GM20431 (cell line): ENCODE measurements at regions not wholly inside any gene's neighbourhood (a gene's known extent, or its start where the extent isn't known, plus 50 kb on each side); places are given as distances from the start of the nearest gene placed in this dataset.
"Not testable (repeated sequence)": the region's sequence is repeated elsewhere in the genome, so short reads cannot be mapped to it uniquely, and the experiment has no call there.

Source experiments
- in situ Hi-C: fragments of 300-500 bp; cut with MseI, MboI; formaldehyde crosslinking; loops from one replicate; pipeline ENCODE4 v1.15.0; 2020; ENCODE audit warnings: low sequenced_read_pairs; ENCODE audit not compliant: unreplicated experiment

- in situ Hi-C loops: no loop called here
Measured at GRCh38 chr6:63475707-63476106, 96.6 kb upstream of the LOC128125822 start.

- in situ Hi-C loops: no loop called here
Measured at GRCh38 chr6:63476302-63476701, 96.0 kb upstream of the LOC128125822 start.

- in situ Hi-C loops: no loop called here
Measured at GRCh38 chr6:63477422-63478040, 94.7 kb upstream of the LOC128125822 start.

- in situ Hi-C loops: no loop called here
Measured at GRCh38 chr6:63478734-63479133, 93.5 kb upstream of the LOC128125822 start.

GRCh38 chr6:63486196-63486595 is 86.1 kb upstream of the LOC128125822 start:
- in situ Hi-C loops: no loop called here

- in situ Hi-C loops: no loop called here
Measured at GRCh38 chr6:63487103-63487813, 85.0 kb upstream of the LOC128125822 start.

GRCh38 chr6:63491119-63491518 is 81.2 kb upstream of the LOC128125822 start:
- in situ Hi-C loops: no loop called here

- in situ Hi-C loops: no loop called here
Measured at GRCh38 chr6:63492476-63492875, 79.8 kb upstream of the LOC128125822 start.

- in situ Hi-C loops: no loop called here
Measured at GRCh38 chr6:63493557-63493956, 78.7 kb upstream of the LOC128125822 start.

GRCh38 chr6:63496361-63496804 is 75.9 kb upstream of the LOC128125822 start:
- in situ Hi-C loops: no loop called here

GRCh38 chr6:63502156-63502555 is 70.1 kb upstream of the LOC128125822 start:
- in situ Hi-C loops: no loop called here

GRCh38 chr6:63503199-63503598 is 69.1 kb upstream of the LOC128125822 start:
- in situ Hi-C loops: no loop called here

- in situ Hi-C loops: no loop called here
Measured at GRCh38 chr6:63504777-63505384, 67.4 kb upstream of the LOC128125822 start.

- in situ Hi-C loops: no loop called here
Measured at GRCh38 chr6:63507096-63507495, 65.2 kb upstream of the LOC128125822 start.

GRCh38 chr6:63509652-63510352 is 62.5 kb upstream of the LOC128125822 start:
- in situ Hi-C loops: no loop called here

GRCh38 chr6:63510353-63510686 is 62.0 kb upstream of the LOC128125822 start:
- in situ Hi-C loops: no loop called here

GRCh38 chr6:63510849-63511248 is 61.4 kb upstream of the LOC128125822 start:
- in situ Hi-C loops: no loop called here

GRCh38 chr6:63514488-63515173 is 57.6 kb upstream of the LOC128125822 start:
- in situ Hi-C loops: no loop called here

GRCh38 chr6:63515227-63515626 is 57.1 kb upstream of the LOC128125822 start:
- in situ Hi-C loops: not testable (repeated sequence)

GRCh38 chr6:63516186-63516944 is 55.9 kb upstream of the LOC128125822 start:
- in situ Hi-C loops: no loop called here
